HEK293 (cell line): ENCODE measurements at regions not wholly inside any gene's neighbourhood (a gene's known extent, or its start where the extent isn't known, plus 50 kb on each side); places are given as distances from the start of the nearest gene placed in this dataset.

ENCODE experiments used
- CTCF ChIA-PET: fragments of 350-600 bp; formaldehyde crosslinking; extraction: SDS; loops from one replicate; lab custom pipeline; 2021; ENCODE audit warnings: antibody characterized with exemption; lab: Yijun Ruan, JAX
- POLR2A ChIA-PET: fragments of 300-600 bp; formaldehyde crosslinking; extraction: SDS; loops from one replicate; lab custom pipeline; 2020; ENCODE audit warnings: antibody characterized with exemption, inconsistent platforms; lab: Yijun Ruan, JAX
- H3K27ac ChIP-seq: fragments of 200-500 bp; sonication (Bioruptor generic); 2 replicates; pipeline ENCODE4 v1.5.1; 2014; ENCODE audit warnings: low read depth, low read length, control low read depth, inconsistent platforms; ENCODE audit errors: extremely low read depth
- H3K36me3 ChIP-seq, 2 experiments: fragments of 200-500 bp in 1 of 2; sonication (Bioruptor generic) in 1 of 2; 1 replicate in 1 of 2; 2 replicates in 1 of 2; pipeline ENCODE4 v1.5.1; 2014 to 2017; ENCODE audit warnings: inconsistent platforms in 2 of 2, low read length in 2 of 2; ENCODE audit not compliant: control insufficient read depth in 2 of 2, insufficient read depth in 1 of 2
- H3K4me1 ChIP-seq: fragments of 200-500 bp; sonication (Bioruptor generic); 2 replicates; pipeline ENCODE4 v1.5.1; 2014; ENCODE audit warnings: mild to moderate bottlenecking, low read length, inconsistent platforms; ENCODE audit not compliant: control insufficient read depth, insufficient read depth
- H3K4me3 ChIP-seq: 2 replicates; pipeline ENCODE4 v1.5.1; 2011; ENCODE audit warnings: low read depth, mild to moderate bottlenecking, control low read depth, low read length, moderate library complexity
- H3K9me3 ChIP-seq: fragments of 200-500 bp; sonication (Bioruptor generic); 2 replicates; pipeline ENCODE4 v1.5.1; 2014; ENCODE audit warnings: low read depth, low read length, inconsistent platforms; ENCODE audit not compliant: control insufficient read depth, insufficient read depth
- BCL11A ChIP-seq: fragments of 450-650 bp; formaldehyde crosslinking; IDR thresholded peaks from 2 replicates; pipeline ENCODE4 v1.5.1; 2016; ENCODE audit warnings: low read depth, missing biosample characterization, missing genetic modification characterization
- GFI1B ChIP-seq: fragments of 450-650 bp; formaldehyde crosslinking; IDR thresholded peaks from 2 replicates; pipeline ENCODE4 v1.5.1; 2016; ENCODE audit warnings: missing biosample characterization, missing genetic modification characterization
- KLF10 ChIP-seq: fragments of 450-650 bp; IDR thresholded peaks from 2 replicates; pipeline ENCODE4 v1.5.1; 2018; ENCODE audit warnings: missing biosample characterization, mild to moderate bottlenecking, missing genetic modification characterization
- MZF1 ChIP-seq: fragments of 450-650 bp; formaldehyde crosslinking; IDR thresholded peaks from 2 replicates; pipeline ENCODE4 v1.5.1; 2017; ENCODE audit warnings: missing biosample characterization, missing genetic modification characterization, borderline replicate concordance
- OSR2 ChIP-seq: fragments of 450-650 bp; formaldehyde crosslinking; IDR thresholded peaks from 2 replicates; pipeline ENCODE4 v1.5.1; 2016; ENCODE audit warnings: missing biosample characterization, missing genetic modification characterization
- SCRT2 ChIP-seq: fragments of 450-650 bp; formaldehyde crosslinking; IDR thresholded peaks from 2 replicates; pipeline ENCODE4 v1.5.1; 2016; ENCODE audit warnings: missing biosample characterization, missing genetic modification characterization
- TCF7L2 ChIP-seq: IDR thresholded peaks from 2 replicates; pipeline ENCODE4 v1.6.1; 2011; ENCODE audit warnings: low read depth, mild to moderate bottlenecking, inconsistent platforms, low read length, moderate library complexity, borderline replicate concordance
- WT1 ChIP-seq: fragments of 450-650 bp; formaldehyde crosslinking; IDR thresholded peaks from 2 replicates; pipeline ENCODE4 v1.5.1; 2016; ENCODE audit warnings: missing biosample characterization, missing genetic modification characterization
- ZNF214 ChIP-seq: fragments of 450-650 bp; formaldehyde crosslinking; IDR thresholded peaks from 2 replicates; pipeline ENCODE4 v1.5.1; 2017; ENCODE audit warnings: missing biosample characterization, mild to moderate bottlenecking, missing genetic modification characterization, borderline replicate concordance
- ZNF239 ChIP-seq: fragments of 450-650 bp; formaldehyde crosslinking; IDR thresholded peaks from 2 replicates; pipeline ENCODE4 v1.5.1; 2016; ENCODE audit warnings: missing biosample characterization, missing genetic modification characterization
- ZNF248 ChIP-seq: fragments of 450-650 bp; formaldehyde crosslinking; IDR thresholded peaks from 2 replicates; pipeline ENCODE4 v1.5.1; 2017; ENCODE audit warnings: missing biosample characterization, missing genetic modification characterization
- ZNF302 ChIP-seq: fragments of 450-650 bp; formaldehyde crosslinking; IDR thresholded peaks from 2 replicates; pipeline ENCODE4 v1.5.1; 2016; ENCODE audit warnings: missing biosample characterization, missing genetic modification characterization, low read depth
- ZNF350 ChIP-seq: fragments of 450-650 bp; formaldehyde crosslinking; IDR thresholded peaks from 2 replicates; pipeline ENCODE4 v1.5.0; 2017; ENCODE audit warnings: missing biosample characterization, mild to moderate bottlenecking, missing genetic modification characterization
- ZNF366 ChIP-seq: fragments of 450-650 bp; formaldehyde crosslinking; conservative IDR thresholded peaks from 2 replicates; pipeline ENCODE4 v1.5.1; 2016; ENCODE audit warnings: missing biosample characterization, missing genetic modification characterization
- ZNF501 ChIP-seq: fragments of 450-650 bp; formaldehyde crosslinking; IDR thresholded peaks from 2 replicates; pipeline ENCODE4 v1.5.1; 2016; ENCODE audit warnings: missing biosample characterization, missing genetic modification characterization
- ZNF510 ChIP-seq: fragments of 450-650 bp; formaldehyde crosslinking; IDR thresholded peaks from 2 replicates; pipeline ENCODE4 v1.5.1; 2018; ENCODE audit warnings: mild to moderate bottlenecking, missing genetic modification characterization, missing biosample characterization; ENCODE audit not compliant: insufficient replicate concordance
- ZNF558 ChIP-seq: fragments of 450-650 bp; formaldehyde crosslinking; IDR thresholded peaks from 2 replicates; pipeline ENCODE4 v1.5.1; 2016; ENCODE audit warnings: missing biosample characterization, missing genetic modification characterization
- ZNF585B ChIP-seq: fragments of 450-650 bp; formaldehyde crosslinking; IDR thresholded peaks from 2 replicates; pipeline ENCODE4 v1.5.1; 2016; ENCODE audit warnings: missing biosample characterization, missing genetic modification characterization
- ZNF621 ChIP-seq: fragments of 450-650 bp; formaldehyde crosslinking; IDR thresholded peaks from 2 replicates; pipeline ENCODE4 v1.5.1; 2017; ENCODE audit warnings: missing biosample characterization, missing genetic modification characterization
- ZNF658 ChIP-seq: fragments of 450-650 bp; formaldehyde crosslinking; IDR thresholded peaks from 2 replicates; pipeline ENCODE4; 2016; ENCODE audit warnings: missing biosample characterization, missing genetic modification characterization
- ZNF660 ChIP-seq: fragments of 450-650 bp; IDR thresholded peaks from 2 replicates; pipeline ENCODE4 v1.5.1; 2018; ENCODE audit warnings: missing biosample characterization, mild to moderate bottlenecking, missing genetic modification characterization
- ZNF792 ChIP-seq: fragments of 450-650 bp; formaldehyde crosslinking; IDR thresholded peaks from 2 replicates; pipeline ENCODE4 v1.5.1; 2016; ENCODE audit warnings: missing biosample characterization, missing genetic modification characterization
- ZSCAN16 ChIP-seq: fragments of 450-650 bp; formaldehyde crosslinking; IDR thresholded peaks from 2 replicates; pipeline ENCODE4 v1.5.1; 2016; ENCODE audit warnings: missing biosample characterization, missing genetic modification characterization
- TF ChIP-seq, protein P1 (sequence below): fragments of 450-650 bp; formaldehyde crosslinking; IDR thresholded peaks from 2 replicates; pipeline ENCODE4 v1.5.1; 2016; ENCODE audit warnings: missing biosample characterization, missing genetic modification characterization
- TF ChIP-seq, protein P2 (sequence below): fragments of 450-650 bp; formaldehyde crosslinking; IDR thresholded peaks from 2 replicates; pipeline ENCODE4 v1.5.1; 2016; ENCODE audit warnings: missing biosample characterization, missing genetic modification characterization
- TF ChIP-seq, protein P3 (sequence below): fragments of 450-650 bp; formaldehyde crosslinking; IDR thresholded peaks from 2 replicates; pipeline ENCODE4 v1.5.1; 2016; ENCODE audit warnings: missing biosample characterization, missing genetic modification characterization
- TF ChIP-seq, protein P4 (sequence below): fragments of 450-650 bp; formaldehyde crosslinking; IDR thresholded peaks from 2 replicates; pipeline ENCODE4 v1.5.1; 2016; ENCODE audit warnings: missing biosample characterization, missing genetic modification characterization
- TF ChIP-seq, protein P5 (sequence below): fragments of 450-650 bp; formaldehyde crosslinking; conservative IDR thresholded peaks from 2 replicates; pipeline ENCODE4 v1.5.1; 2016; ENCODE audit warnings: low read depth, missing biosample characterization, missing genetic modification characterization

DNA sequence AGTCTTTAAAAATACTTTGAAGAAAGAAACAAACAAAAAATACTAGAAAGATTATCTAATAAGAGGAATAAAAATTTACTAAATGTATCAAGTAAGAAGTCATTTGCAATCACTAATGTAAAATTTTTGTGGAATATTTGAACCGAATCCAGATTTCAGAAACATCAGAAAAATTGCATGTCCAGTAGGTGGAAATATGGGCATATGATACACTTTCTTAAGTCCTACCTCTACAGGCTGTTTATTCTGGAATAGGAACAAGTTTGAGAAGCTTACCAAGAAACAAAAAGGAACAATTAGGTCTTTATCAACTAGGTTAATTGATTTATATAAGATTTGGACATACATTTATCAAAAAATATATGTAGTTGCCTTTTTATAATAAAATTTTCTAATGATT lies 292.9 kb upstream of the ROBO1 start:
- Histone ChIP-seq H3K36me3 (no peaks in the 10 kb centered on the region), H3K4me3 (no peak overlapping the region), H3K9me3 (no peaks in the 10 kb centered on the region), H3K4me1 (no peaks in the 10 kb centered on the region), H3K27ac (no peak overlapping the region)
- POLR2A ChIA-PET = no interaction called here
- TF ChIP-seq ZNF558 (tag by site-specific recombination) (no peak), ZSCAN16 (no peak), ZNF501 (no peak), ZNF214 (tag by site-specific recombination) (no peak), ZNF792 (tag by site-specific recombination) (no peak), ZNF585B (tag by site-specific recombination) (no peak), MZF1 (no peak), TCF7L2 (no peak), ZNF302 (tag by site-specific recombination) (no peak), ZNF621 (no peak), ZNF248 (tag by site-specific recombination) (no peak), GFI1B (tag by site-specific recombination) (no peak), ZNF239 (tag by site-specific recombination) (no peak), OSR2 (tag by site-specific recombination) (no peak), ZNF660 (tag by site-specific recombination) (no peak), ZNF510 (tag by site-specific recombination) (no peak), SCRT2 (no peak)
- TF ChIP-seq, protein P1, sequence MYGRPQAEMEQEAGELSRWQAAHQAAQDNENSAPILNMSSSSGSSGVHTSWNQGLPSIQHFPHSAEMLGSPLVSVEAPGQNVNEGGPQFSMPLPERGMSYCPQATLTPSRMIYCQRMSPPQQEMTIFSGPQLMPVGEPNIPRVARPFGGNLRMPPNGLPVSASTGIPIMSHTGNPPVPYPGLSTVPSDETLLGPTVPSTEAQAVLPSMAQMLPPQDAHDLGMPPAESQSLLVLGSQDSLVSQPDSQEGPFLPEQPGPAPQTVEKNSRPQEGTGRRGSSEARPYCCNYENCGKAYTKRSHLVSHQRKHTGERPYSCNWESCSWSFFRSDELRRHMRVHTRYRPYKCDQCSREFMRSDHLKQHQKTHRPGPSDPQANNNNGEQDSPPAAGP (tag by site-specific recombination) = no peak
- TF ChIP-seq, protein P2, sequence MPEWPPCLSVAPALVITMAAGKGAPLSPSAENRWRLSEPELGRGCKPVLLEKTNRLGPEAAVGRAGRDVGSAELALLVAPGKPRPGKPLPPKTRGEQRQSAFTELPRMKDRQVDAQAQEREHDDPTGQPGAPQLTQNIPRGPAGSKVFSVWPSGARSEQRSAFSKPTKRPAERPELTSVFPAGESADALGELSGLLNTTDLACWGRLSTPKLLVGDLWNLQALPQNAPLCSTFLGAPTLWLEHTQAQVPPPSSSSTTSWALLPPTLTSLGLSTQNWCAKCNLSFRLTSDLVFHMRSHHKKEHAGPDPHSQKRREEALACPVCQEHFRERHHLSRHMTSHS = no peak
- TF ChIP-seq, protein P3, sequence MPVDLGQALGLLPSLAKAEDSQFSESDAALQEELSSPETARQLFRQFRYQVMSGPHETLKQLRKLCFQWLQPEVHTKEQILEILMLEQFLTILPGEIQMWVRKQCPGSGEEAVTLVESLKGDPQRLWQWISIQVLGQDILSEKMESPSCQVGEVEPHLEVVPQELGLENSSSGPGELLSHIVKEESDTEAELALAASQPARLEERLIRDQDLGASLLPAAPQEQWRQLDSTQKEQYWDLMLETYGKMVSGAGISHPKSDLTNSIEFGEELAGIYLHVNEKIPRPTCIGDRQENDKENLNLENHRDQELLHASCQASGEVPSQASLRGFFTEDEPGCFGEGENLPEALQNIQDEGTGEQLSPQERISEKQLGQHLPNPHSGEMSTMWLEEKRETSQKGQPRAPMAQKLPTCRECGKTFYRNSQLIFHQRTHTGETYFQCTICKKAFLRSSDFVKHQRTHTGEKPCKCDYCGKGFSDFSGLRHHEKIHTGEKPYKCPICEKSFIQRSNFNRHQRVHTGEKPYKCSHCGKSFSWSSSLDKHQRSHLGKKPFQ (tag by site-specific recombination) = no peak
- CTCF ChIA-PET = no interaction called here

DNA sequence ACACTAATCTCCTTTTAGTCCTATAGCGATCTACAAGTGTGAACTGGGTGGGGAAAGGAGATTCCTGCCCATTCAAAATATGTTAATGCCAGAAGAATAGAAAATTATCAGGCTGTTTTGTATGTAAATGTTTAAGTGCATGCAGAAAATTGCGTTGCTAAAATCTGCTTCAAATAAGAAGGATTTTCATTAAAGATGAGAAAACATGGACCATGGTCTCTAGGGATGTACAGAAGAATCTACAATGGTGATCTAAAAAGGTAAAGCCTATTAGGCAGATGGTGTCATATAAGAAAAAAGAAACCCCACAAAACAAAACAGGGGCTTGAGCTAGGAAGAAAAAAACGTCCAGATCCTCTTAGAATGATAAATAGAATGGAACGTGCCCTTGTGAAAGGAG lies 287.5 kb upstream of the ROBO1 start:
- Histone ChIP-seq H3K36me3 (no peaks in the 10 kb centered on the region), H3K4me1 (no peaks in the 10 kb centered on the region), H3K4me3 (no peak overlapping the region), H3K9me3 (no peaks in the 10 kb centered on the region), H3K27ac (no peak overlapping the region)
- POLR2A ChIA-PET = no interaction called here
- CTCF ChIA-PET = no interaction called here
- no peak for TF ChIP-seq ZNF350 (tag by site-specific recombination)
- TF ChIP-seq, protein P4, sequence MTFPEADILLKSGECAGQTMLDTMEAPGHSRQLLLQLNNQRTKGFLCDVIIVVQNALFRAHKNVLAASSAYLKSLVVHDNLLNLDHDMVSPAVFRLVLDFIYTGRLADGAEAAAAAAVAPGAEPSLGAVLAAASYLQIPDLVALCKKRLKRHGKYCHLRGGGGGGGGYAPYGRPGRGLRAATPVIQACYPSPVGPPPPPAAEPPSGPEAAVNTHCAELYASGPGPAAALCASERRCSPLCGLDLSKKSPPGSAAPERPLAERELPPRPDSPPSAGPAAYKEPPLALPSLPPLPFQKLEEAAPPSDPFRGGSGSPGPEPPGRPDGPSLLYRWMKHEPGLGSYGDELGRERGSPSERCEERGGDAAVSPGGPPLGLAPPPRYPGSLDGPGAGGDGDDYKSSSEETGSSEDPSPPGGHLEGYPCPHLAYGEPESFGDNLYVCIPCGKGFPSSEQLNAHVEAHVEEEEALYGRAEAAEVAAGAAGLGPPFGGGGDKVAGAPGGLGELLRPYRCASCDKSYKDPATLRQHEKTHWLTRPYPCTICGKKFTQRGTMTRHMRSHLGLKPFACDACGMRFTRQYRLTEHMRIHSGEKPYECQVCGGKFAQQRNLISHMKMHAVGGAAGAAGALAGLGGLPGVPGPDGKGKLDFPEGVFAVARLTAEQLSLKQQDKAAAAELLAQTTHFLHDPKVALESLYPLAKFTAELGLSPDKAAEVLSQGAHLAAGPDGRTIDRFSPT = no peak
- TF ChIP-seq, protein P5, sequence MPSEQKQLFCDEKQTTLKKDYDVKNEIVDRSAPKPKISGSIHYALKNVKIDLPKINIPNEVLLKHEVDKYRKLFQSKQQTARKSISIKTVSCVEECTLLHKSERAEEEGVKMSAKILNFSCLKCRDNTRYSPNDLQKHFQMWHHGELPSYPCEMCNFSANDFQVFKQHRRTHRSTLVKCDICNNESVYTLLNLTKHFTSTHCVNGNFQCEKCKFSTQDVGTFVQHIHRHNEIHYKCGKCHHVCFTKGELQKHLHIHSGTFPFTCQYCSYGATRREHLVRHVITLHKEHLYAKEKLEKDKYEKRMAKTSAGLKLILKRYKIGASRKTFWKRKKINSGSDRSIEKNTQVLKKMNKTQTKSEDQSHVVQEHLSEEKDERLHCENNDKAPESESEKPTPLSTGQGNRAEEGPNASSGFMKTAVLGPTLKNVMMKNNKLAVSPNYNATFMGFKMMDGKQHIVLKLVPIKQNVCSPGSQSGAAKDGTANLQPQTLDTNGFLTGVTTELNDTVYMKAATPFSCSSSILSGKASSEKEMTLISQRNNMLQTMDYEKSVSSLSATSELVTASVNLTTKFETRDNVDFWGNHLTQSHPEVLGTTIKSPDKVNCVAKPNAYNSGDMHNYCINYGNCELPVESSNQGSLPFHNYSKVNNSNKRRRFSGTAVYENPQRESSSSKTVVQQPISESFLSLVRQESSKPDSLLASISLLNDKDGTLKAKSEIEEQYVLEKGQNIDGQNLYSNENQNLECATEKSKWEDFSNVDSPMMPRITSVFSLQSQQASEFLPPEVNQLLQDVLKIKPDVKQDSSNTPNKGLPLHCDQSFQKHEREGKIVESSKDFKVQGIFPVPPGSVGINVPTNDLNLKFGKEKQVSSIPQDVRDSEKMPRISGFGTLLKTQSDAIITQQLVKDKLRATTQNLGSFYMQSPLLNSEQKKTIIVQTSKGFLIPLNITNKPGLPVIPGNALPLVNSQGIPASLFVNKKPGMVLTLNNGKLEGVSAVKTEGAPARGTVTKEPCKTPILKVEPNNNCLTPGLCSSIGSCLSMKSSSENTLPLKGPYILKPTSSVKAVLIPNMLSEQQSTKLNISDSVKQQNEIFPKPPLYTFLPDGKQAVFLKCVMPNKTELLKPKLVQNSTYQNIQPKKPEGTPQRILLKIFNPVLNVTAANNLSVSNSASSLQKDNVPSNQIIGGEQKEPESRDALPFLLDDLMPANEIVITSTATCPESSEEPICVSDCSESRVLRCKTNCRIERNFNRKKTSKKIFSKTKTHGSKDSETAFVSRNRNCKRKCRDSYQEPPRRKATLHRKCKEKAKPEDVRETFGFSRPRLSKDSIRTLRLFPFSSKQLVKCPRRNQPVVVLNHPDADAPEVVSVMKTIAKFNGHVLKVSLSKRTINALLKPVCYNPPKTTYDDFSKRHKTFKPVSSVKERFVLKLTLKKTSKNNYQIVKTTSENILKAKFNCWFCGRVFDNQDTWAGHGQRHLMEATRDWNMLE (tag by site-specific recombination) = no peak
- TF ChIP-seq BCL11A = no peak
- no peak for TF ChIP-seq KLF10 (tag by site-specific recombination)
- TF ChIP-seq ZNF501 = no peak
- no peak for TF ChIP-seq WT1 (tag by site-specific recombination)
- TF ChIP-seq ZNF658 (tag by site-specific recombination) = no peak
- no peak for TF ChIP-seq ZNF366 (tag by site-specific recombination)
- TF ChIP-seq ZNF660 (tag by site-specific recombination) = no peak
